Astrocyte of the cerebellum (primary cell): ENCODE measurements at regions not wholly inside any gene's neighbourhood (a gene's known extent, or its start where the extent isn't known, plus 50 kb on each side); places are given as distances from the start of the nearest gene placed in this dataset.
"Not testable (repeated sequence)": the region's sequence is repeated elsewhere in the genome, so short reads cannot be mapped to it uniquely, and the experiment has no call there.

Experiments
- DNase-seq: peaks from one replicate; pipeline ENCODE4 v3.0.0-alpha.2; 2011; ENCODE audit warnings: low read depth
- H3K4me3 ChIP-seq: 2 replicates; pipeline ENCODE4 v1.5.1; 2011; ENCODE audit warnings: mild to moderate bottlenecking, low read depth, low read length, moderate library complexity
- CTCF ChIP-seq: IDR thresholded peaks from 2 replicates; pipeline ENCODE4 v1.5.1; 2012; ENCODE audit warnings: low read length, low read depth, moderate library complexity, mild to moderate bottlenecking; ENCODE audit errors: missing control alignments
- in situ Hi-C: cut with HindIII; loops from 2 replicates; pipeline ENCODE4 v1.10.0; 2017; ENCODE audit warnings: low sequenced_read_pairs

- no peak overlapping the region for H3K4me3 ChIP-seq
- DNase-seq: no peak
- no peak for TF ChIP-seq CTCF
- in situ Hi-C loops: no loop called here
Observed at GRCh38 chr3:65015711-65016110, 327.9 kb upstream of the ADAMTS9 start.

DNA sequence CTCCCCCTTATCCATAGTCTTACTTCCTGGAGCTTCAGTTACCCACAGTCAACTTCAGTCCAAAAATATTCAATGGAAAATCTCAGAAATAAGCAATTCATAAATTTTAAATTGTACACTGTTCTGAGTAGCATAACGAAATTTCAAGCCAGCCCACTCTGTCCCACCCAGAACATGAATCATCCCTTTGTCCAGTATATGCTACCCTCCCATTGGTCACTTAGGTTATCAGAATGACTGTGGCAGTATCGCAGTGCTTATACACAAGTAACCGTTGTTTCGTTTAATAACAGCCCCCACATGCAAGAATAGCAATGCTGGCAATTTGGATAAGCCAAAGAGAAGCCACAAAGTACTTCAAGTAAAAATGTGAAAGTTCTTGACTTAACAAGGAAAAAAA is 325.3 kb upstream of the ADAMTS9 start:
- no peak for DNase-seq
- no peak for TF ChIP-seq CTCF
- in situ Hi-C loops: no loop called here
- H3K4me3 ChIP-seq: no peak overlapping the region

- in situ Hi-C loops: no loop called here
Observed at GRCh38 chr3:65006300-65006739, 318.5 kb upstream of the ADAMTS9 start.

DNA sequence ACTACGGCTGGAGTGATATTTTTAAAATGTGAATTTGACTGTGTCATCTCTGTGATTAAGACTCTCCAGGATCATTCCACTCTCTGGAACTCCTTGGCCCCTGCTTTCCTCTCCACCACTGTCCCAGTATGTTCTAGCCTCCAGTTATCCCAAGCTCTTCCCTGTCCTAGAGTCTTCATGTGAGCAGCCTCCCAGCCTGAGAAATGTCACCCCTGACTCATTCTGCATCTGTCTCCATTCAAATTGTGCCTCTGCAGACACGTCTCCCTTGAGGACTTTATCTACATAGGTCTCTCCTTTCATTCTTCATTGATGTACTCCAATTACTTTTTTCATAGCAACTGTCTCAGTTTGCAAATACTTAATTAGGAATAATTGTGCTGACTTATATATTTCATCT is 317.7 kb upstream of the ADAMTS9 start:
- DNase-seq: no peak
- in situ Hi-C loops: no loop called here
- no peak overlapping the region for H3K4me3 ChIP-seq
- TF ChIP-seq CTCF: no peak

More at GRCh38 chr3:65006300-65006739, 318.5 kb upstream of the ADAMTS9 start:
- DNase-seq: peak; percentile 56
- no peak for TF ChIP-seq CTCF
- no peak overlapping the region for H3K4me3 ChIP-seq

DNA sequence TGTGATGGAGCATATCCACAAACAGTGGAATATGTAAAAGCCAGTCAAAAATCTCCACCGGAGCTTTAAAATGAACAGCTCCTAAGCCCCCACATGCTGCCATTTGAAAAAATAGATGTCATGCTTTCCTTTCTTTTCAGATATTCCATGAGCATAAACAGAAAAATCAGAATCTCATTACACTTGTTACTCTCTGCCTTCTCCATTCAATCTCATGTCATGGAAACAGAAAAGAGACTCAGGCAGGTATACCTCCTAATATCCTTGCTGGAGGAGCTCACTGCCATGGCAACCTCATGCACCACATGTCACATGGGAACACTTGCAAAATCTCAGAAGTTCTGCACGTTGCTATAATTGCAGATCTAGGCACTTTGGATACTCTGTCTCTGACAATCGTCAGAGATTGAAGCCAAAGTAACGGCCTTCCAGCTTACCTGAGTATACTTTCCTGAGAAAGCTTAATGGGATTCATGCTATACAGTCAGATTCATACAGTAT is 317.0 kb upstream of the ADAMTS9 start:
- no peak for TF ChIP-seq CTCF
- in situ Hi-C loops: no loop called here
- DNase-seq: no peak
- no peak overlapping the region for H3K4me3 ChIP-seq

GRCh38 chr3:65004306-65004705 is 316.5 kb upstream of the ADAMTS9 start:
- in situ Hi-C loops: no loop called here
- no peak for TF ChIP-seq CTCF
- no peak for DNase-seq
- no peak overlapping the region for H3K4me3 ChIP-seq

DNA sequence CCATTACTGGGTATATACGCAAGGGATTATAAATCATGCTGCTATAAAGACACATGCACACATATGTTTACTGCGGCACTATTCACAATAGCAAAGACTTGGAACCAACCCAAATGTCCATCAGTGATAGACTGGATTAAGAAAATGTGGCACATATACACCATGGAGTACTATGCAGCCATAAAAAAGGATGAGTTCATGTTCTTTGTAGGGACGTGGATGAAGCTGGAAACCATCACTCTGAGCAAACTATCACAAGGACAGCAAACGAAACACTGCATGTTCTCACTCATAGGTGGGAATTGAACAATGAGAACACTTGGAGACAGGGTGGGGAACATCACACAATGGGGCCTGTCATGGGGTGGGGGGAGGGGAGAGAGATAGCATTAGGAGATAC is 313.3 kb upstream of the ADAMTS9 start:
- DNase-seq, in situ Hi-C loops, H3K4me3 ChIP-seq: not testable (repeated sequence)
